Activated CD4-positive, alpha-beta T cell treated with anti-CD3 and anti-CD28 coated beads for 24 hours (primary cell): ENCODE measurements at regions not wholly inside any gene's neighbourhood (a gene's known extent, or its start where the extent isn't known, plus 50 kb on each side); places are given as distances from the start of the nearest gene placed in this dataset.
A peak's percentile ranks its signal among the peaks of the same experiment; 100 is the strongest.

Source experiments
- DNase-seq, 2 donors: peaks; one replicate each; pipeline ENCODE4 v3.0.0-alpha.2; 2020; ENCODE audit warnings: low read depth in 2 of 2

- no peak for DNase-seq
Observed at GRCh38 chr5:6806668-6807067, 93.4 kb downstream of the TENT4A start.

- no peak for DNase-seq
Observed at GRCh38 chr5:6808462-6808861, 95.2 kb downstream of the TENT4A start.

- no peak for DNase-seq
Observed at GRCh38 chr5:6810641-6811405, 97.6 kb downstream of the TENT4A start.

GRCh38 chr5:6812091-6812490 lies 98.9 kb downstream of the TENT4A start:
- no peak for DNase-seq

- DNase-seq = no peak
Observed at GRCh38 chr5:6812800-6813731, 99.8 kb downstream of the TENT4A start.

- no peak for DNase-seq
Observed at GRCh38 chr5:6814816-6815215, 101.6 kb downstream of the TENT4A start.

GRCh38 chr5:6818594-6819511 lies 105.6 kb downstream of the TENT4A start:
- no peak for DNase-seq

- no peak for DNase-seq
Observed at GRCh38 chr5:6819521-6819920, 106.3 kb downstream of the TENT4A start.

GRCh38 chr5:6820851-6821479 lies 107.7 kb downstream of the TENT4A start:
- DNase-seq = peak; percentile 15 to 45

- no peak for DNase-seq
Observed at GRCh38 chr5:6822068-6822467, 108.8 kb downstream of the TENT4A start.

GRCh38 chr5:6822556-6823343 lies 109.5 kb downstream of the TENT4A start:
- DNase-seq = no peak

GRCh38 chr5:6823996-6824395 lies 110.8 kb downstream of the TENT4A start:
- DNase-seq = no peak

GRCh38 chr5:6825678-6826244 lies 112.5 kb downstream of the TENT4A start:
- no peak for DNase-seq

GRCh38 chr5:6826756-6827155 lies 113.5 kb downstream of the TENT4A start:
- no peak for DNase-seq

- peak in 1 of 2 donors; percentile 32 for DNase-seq
Observed at GRCh38 chr5:6827526-6828219, 114.4 kb downstream of the TENT4A start.

- peak; percentile 25 to 29 for DNase-seq
Observed at GRCh38 chr5:6829150-6829784, 116.0 kb downstream of the TENT4A start.

GRCh38 chr5:6830643-6831239 lies 117.5 kb downstream of the TENT4A start:
- DNase-seq = no peak
